Right lobe of liver (tissue), 4 donors: ENCODE measurements at regions not wholly inside any gene's neighbourhood (a gene's known extent, or its start where the extent isn't known, plus 50 kb on each side); places are given as distances from the start of the nearest gene placed in this dataset.

Experiments used
- CTCF ChIP-seq, 4 donors: fragments of 200-600 bp in 3 of 4; fragments of 450-650 bp in 1 of 4; IDR thresholded peaks; one replicate each; pipeline versions ENCODE4 v1.5.1 to v1.8.0; 2016 to 2022; ENCODE audit warnings: antibody characterized with exemption in 4 of 4, mild to moderate bottlenecking in 2 of 4
- POLR2A ChIP-seq: fragments of 450-650 bp; IDR thresholded peaks from one replicate; pipeline ENCODE4 v1.6.1; 2017; ENCODE audit warnings: antibody characterized with exemption, mild to moderate bottlenecking
- donor health status: DM: no; HTN: no; CAD: no.
- donor health status: DM: no; HTN: no; CAD: no.
- donor health status: DM: no; HTN: yes; CAD: no.

GRCh38 chr9:113775749-113776148 is 100.4 kb upstream of the ZNF618 start:
- TF ChIP-seq CTCF (IDR thresholded peaks at IDR 0.05) (no peak), POLR2A (no peak)
